HL-60 (cell line): ENCODE measurements at regions not wholly inside any gene's neighbourhood (a gene's known extent, or its start where the extent isn't known, plus 50 kb on each side); places are given as distances from the start of the nearest gene placed in this dataset.

Source experiments
- CTCF ChIP-seq: IDR thresholded peaks from one replicate; pipeline ENCODE4 v1.5.1; 2011; ENCODE audit warnings: low read length, control low read depth, inconsistent platforms; ENCODE audit not compliant: insufficient read depth
- GABPA ChIP-seq: IDR thresholded peaks from 2 replicates; pipeline ENCODE4 v1.6.1; 2012; ENCODE audit warnings: low read depth
- POLR2AphosphoS5 ChIP-seq: IDR thresholded peaks from 2 replicates; pipeline ENCODE4 v1.6.1; 2012; ENCODE audit warnings: low read depth
- REST ChIP-seq: IDR thresholded peaks from 2 replicates; pipeline ENCODE4 v1.6.1; 2012; ENCODE audit warnings: low read depth; ENCODE audit not compliant: insufficient replicate concordance

DNA sequence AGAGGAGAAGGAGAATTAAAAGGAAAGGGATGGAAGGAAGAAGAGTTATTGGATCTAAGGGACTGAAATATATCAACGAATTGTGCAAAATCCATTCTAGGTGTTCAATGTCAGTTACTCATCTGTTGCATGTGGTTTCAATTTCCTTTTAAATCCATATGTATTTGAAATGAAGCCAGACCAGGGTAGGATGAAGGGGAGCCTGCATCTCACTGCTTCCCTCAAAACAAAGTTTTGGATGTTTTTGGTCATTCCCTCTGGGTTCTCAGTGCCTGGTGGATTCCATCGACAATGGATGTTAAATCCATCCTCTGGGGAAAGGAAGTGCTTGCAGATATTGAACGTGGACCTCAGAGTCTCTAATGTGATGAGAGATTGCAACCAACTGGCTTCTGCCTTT, 103.5 kb upstream of the XYLT1 start:
- no peak for TF ChIP-seq CTCF
- TF ChIP-seq REST, result no peak
- TF ChIP-seq POLR2AphosphoS5, result no peak
- TF ChIP-seq GABPA, result no peak
